ENCODE measurements at regions not wholly inside any gene's neighbourhood (a gene's known extent, or its start where the extent isn't known, plus 50 kb on each side); places are given as distances from the start of the nearest gene placed in this dataset.

GRCh38 chr11:19392847-19393518, 152.2 kb upstream of the E2F8 start:
- no peak for DNase-seq

- no peak for DNase-seq
Measured at GRCh38 chr11:19392321-19392720, 151.6 kb upstream of the E2F8 start.

- no peak for DNase-seq
Measured at GRCh38 chr11:19391652-19392051, 150.9 kb upstream of the E2F8 start.

GRCh38 chr11:19391026-19391425, 150.3 kb upstream of the E2F8 start:
- DNase-seq, result no peak

- DNase-seq, result no peak
Measured at GRCh38 chr11:19389787-19390303, 149.1 kb upstream of the E2F8 start.

- no peak for DNase-seq
Measured at GRCh38 chr11:19382131-19382611, 141.4 kb upstream of the E2F8 start.

- DNase-seq, result no peak
Measured at GRCh38 chr11:19380375-19380774, 139.6 kb upstream of the E2F8 start.

GRCh38 chr11:19379465-19379864, 138.7 kb upstream of the E2F8 start:
- DNase-seq, result no peak

GRCh38 chr11:19378814-19379213, 138.1 kb upstream of the E2F8 start:
- no peak for DNase-seq

GRCh38 chr11:19377881-19378280, 137.1 kb upstream of the E2F8 start:
- no peak for DNase-seq

GRCh38 chr11:19375440-19375839, 134.7 kb upstream of the E2F8 start:
- no peak for DNase-seq

GRCh38 chr11:19374151-19374569, 133.4 kb upstream of the E2F8 start:
- no peak for DNase-seq

- DNase-seq, result no peak
Measured at GRCh38 chr11:19372381-19372780, 131.6 kb upstream of the E2F8 start.

- DNase-seq, result no peak
Measured at GRCh38 chr11:19370100-19370861, 129.5 kb upstream of the E2F8 start.

GRCh38 chr11:19368726-19369375, 128.1 kb upstream of the E2F8 start:
- no peak for DNase-seq

GRCh38 chr11:19366992-19367709, 126.4 kb upstream of the E2F8 start:
- DNase-seq, result no peak

- DNase-seq, result no peak
Measured at GRCh38 chr11:19365743-19366410, 125.1 kb upstream of the E2F8 start.

- no peak for DNase-seq
Measured at GRCh38 chr11:19359221-19360000, 118.7 kb upstream of the E2F8 start.

GRCh38 chr11:19357943-19358342, 117.2 kb upstream of the E2F8 start:
- no peak for DNase-seq

- no peak for DNase-seq
Measured at GRCh38 chr11:19355601-19356000, 114.9 kb upstream of the E2F8 start.

- DNase-seq, result no peak
Measured at GRCh38 chr11:19353287-19353850, 112.6 kb upstream of the E2F8 start.

Data from NCI-H187 treated with DMSO at 0.1 percent for 48 hours (cell line).